Middle frontal gyrus (tissue), 1 donor: ENCODE measurements at regions not wholly inside any gene's neighbourhood (a gene's known extent, or its start where the extent isn't known, plus 50 kb on each side); places are given as distances from the start of the nearest gene placed in this dataset.
"Not testable (repeated sequence)": the region's sequence is repeated elsewhere in the genome, so short reads cannot be mapped to it uniquely, and the experiment has no call there.

Experiments used
- DNase-seq: peaks from one replicate; pipeline ENCODE4 v3.0.0-alpha.2; 2015; ENCODE audit warnings: low spot score; ENCODE audit errors: extremely low spot score

GRCh38 chr3:66552846-66553245 is 52.0 kb upstream of the LRIG1 start:
- no peak for DNase-seq

- no peak for DNase-seq
These were observed 52.8 kb upstream of the LRIG1 start for GRCh38 chr3:66553441-66554113.

- no peak for DNase-seq
These were observed 53.4 kb upstream of the LRIG1 start for GRCh38 chr3:66554178-66554577.

GRCh38 chr3:66555214-66555844 is 54.5 kb upstream of the LRIG1 start:
- DNase-seq = no peak

- no peak for DNase-seq
These were observed 56.3 kb upstream of the LRIG1 start for GRCh38 chr3:66557170-66557569.

GRCh38 chr3:66559924-66560323 is 59.1 kb upstream of the LRIG1 start:
- DNase-seq = not testable (repeated sequence)

- DNase-seq = no peak
These were observed 60.5 kb upstream of the LRIG1 start for GRCh38 chr3:66561367-66561766.

- DNase-seq = no peak
These were observed 64.5 kb upstream of the LRIG1 start for GRCh38 chr3:66565301-66565700.

GRCh38 chr3:66567077-66567476 is 66.3 kb upstream of the LRIG1 start:
- DNase-seq = no peak

GRCh38 chr3:66572090-66572675 is 71.4 kb upstream of the LRIG1 start:
- no peak for DNase-seq

- DNase-seq = no peak
These were observed 72.3 kb upstream of the LRIG1 start for GRCh38 chr3:66572938-66573710.

GRCh38 chr3:66574091-66574490 is 73.3 kb upstream of the LRIG1 start:
- DNase-seq = no peak

GRCh38 chr3:66577426-66578203 is 76.8 kb upstream of the LRIG1 start:
- no peak for DNase-seq

GRCh38 chr3:66581256-66581655 is 80.4 kb upstream of the LRIG1 start:
- DNase-seq = no peak

- DNase-seq = no peak
These were observed 82.0 kb upstream of the LRIG1 start for GRCh38 chr3:66582721-66583423.

GRCh38 chr3:66583424-66584040 is 82.7 kb upstream of the LRIG1 start:
- no peak for DNase-seq

- DNase-seq = no peak
These were observed 84.8 kb upstream of the LRIG1 start for GRCh38 chr3:66585520-66586095.

GRCh38 chr3:66586853-66587252 is 86.0 kb upstream of the LRIG1 start:
- DNase-seq = no peak

- DNase-seq = no peak
These were observed 87.6 kb upstream of the LRIG1 start for GRCh38 chr3:66588340-66588847.
